GM18951 (cell line): ENCODE measurements at regions not wholly inside any gene's neighbourhood (a gene's known extent, or its start where the extent isn't known, plus 50 kb on each side); places are given as distances from the start of the nearest gene placed in this dataset.

ENCODE experiments used
- POLR2A ChIP-seq: IDR thresholded peaks from 4 replicates; pipeline ENCODE4 v1.6.1; 2011; ENCODE audit warnings: mild to moderate bottlenecking; ENCODE audit not compliant: insufficient read length, insufficient read depth; ENCODE audit errors: extremely low read depth
- in situ Hi-C: fragments of 300-500 bp; cut with MboI; formaldehyde crosslinking; loops from one replicate; pipeline ENCODE4 v1.12.0; 2022; ENCODE audit warnings: low sequenced_read_pairs, mixed read lengths, inconsistent platforms; ENCODE audit not compliant: unreplicated experiment

GRCh38 chr9:117875886-117876285 lies 171.7 kb downstream of the TLR4 start:
- in situ Hi-C loops: no loop called here
- no peak for TF ChIP-seq POLR2A

- TF ChIP-seq POLR2A: no peak
- in situ Hi-C loops: no loop called here
These were observed 178.0 kb downstream of the TLR4 start for GRCh38 chr9:117882171-117882570.

GRCh38 chr9:117886616-117887015 lies 182.4 kb downstream of the TLR4 start:
- TF ChIP-seq POLR2A: no peak
- in situ Hi-C loops: no loop called here

- in situ Hi-C loops: no loop called here
- TF ChIP-seq POLR2A: no peak
These were observed 183.2 kb downstream of the TLR4 start for GRCh38 chr9:117887383-117887782.

- in situ Hi-C loops: no loop called here
- TF ChIP-seq POLR2A: no peak
These were observed 183.7 kb downstream of the TLR4 start for GRCh38 chr9:117887941-117888340.

- TF ChIP-seq POLR2A: no peak
- in situ Hi-C loops: no loop called here
These were observed 199.2 kb downstream of the TLR4 start for GRCh38 chr9:117903453-117903852.

GRCh38 chr9:117906763-117907162 lies 202.6 kb downstream of the TLR4 start:
- TF ChIP-seq POLR2A: no peak
- in situ Hi-C loops: no loop called here

GRCh38 chr9:117907420-117907819 lies 203.2 kb downstream of the TLR4 start:
- no peak for TF ChIP-seq POLR2A
- in situ Hi-C loops: no loop called here

GRCh38 chr9:117916291-117916690 lies 212.1 kb downstream of the TLR4 start:
- in situ Hi-C loops: no loop called here
- no peak for TF ChIP-seq POLR2A

- in situ Hi-C loops: no loop called here
- no peak for TF ChIP-seq POLR2A
These were observed 213.7 kb downstream of the TLR4 start for GRCh38 chr9:117917873-117918272.

- TF ChIP-seq POLR2A: no peak
- in situ Hi-C loops: no loop called here
These were observed 215.3 kb downstream of the TLR4 start for GRCh38 chr9:117919538-117919937.

- no peak for TF ChIP-seq POLR2A
- in situ Hi-C loops: no loop called here
These were observed 221.9 kb downstream of the TLR4 start for GRCh38 chr9:117926031-117926658.

GRCh38 chr9:117927354-117927753 lies 223.2 kb downstream of the TLR4 start:
- in situ Hi-C loops: no loop called here
- no peak for TF ChIP-seq POLR2A

- in situ Hi-C loops: no loop called here
- no peak for TF ChIP-seq POLR2A
These were observed 225.7 kb downstream of the TLR4 start for GRCh38 chr9:117929868-117930267.

- in situ Hi-C loops: no loop called here
- TF ChIP-seq POLR2A: no peak
These were observed 228.4 kb downstream of the TLR4 start for GRCh38 chr9:117932585-117932984.
